ENCODE measurements at regions not wholly inside any gene's neighbourhood (a gene's known extent, or its start where the extent isn't known, plus 50 kb on each side); places are given as distances from the start of the nearest gene placed in this dataset.

GRCh38 chr14:71387753-71388152 lies 480.5 kb downstream of the PCNX1 start:
- TF ChIP-seq POLR2A (IDR thresholded peaks at IDR 0.05) = no peak
- no peak for TF ChIP-seq CTCF (IDR thresholded peaks at IDR 0.05)
- no peak for TF ChIP-seq POLR2AphosphoS5 (IDR thresholded peaks at IDR 0.05)

Measured in transverse colon (tissue), 4 donors.